ENCODE measurements at regions not wholly inside any gene's neighbourhood (a gene's known extent, or its start where the extent isn't known, plus 50 kb on each side); places are given as distances from the start of the nearest gene placed in this dataset.

- no peaks in the 10 kb centered on the region for H3K36me3 ChIP-seq
- no peak for DNase-seq
- no peak overlapping the region for H3K4me3 ChIP-seq (ENCODE audit: low read depth, low read length)
- TF ChIP-seq CTCF (IDR thresholded peaks at IDR 0.05; ENCODE audit: low read depth, low read length) = no peak
- H3K9me3 ChIP-seq = no peaks in the 10 kb centered on the region
- no peaks in the 10 kb centered on the region for H3K4me1 ChIP-seq
- H3K27me3 ChIP-seq = no peaks in the 10 kb centered on the region
Observed at GRCh38 chr4:108396900-108397497, 223.4 kb upstream of the RPL34 start.

- TF ChIP-seq CTCF (IDR thresholded peaks at IDR 0.05; ENCODE audit: low read depth, low read length) = no peak
- Histone ChIP-seq H3K27me3 (no peaks in the 10 kb centered on the region), H3K4me1 (no peaks in the 10 kb centered on the region), H3K9me3 (no peaks in the 10 kb centered on the region), H3K36me3 (no peaks in the 10 kb centered on the region), H3K4me3 (ENCODE audit: low read depth, low read length) (no peak overlapping the region)
- no peak for DNase-seq
Observed at GRCh38 chr4:108395786-108396185, 224.6 kb upstream of the RPL34 start.

GRCh38 chr4:108393890-108394472 is 225.2 kb upstream of the LEF1 start:
- Histone ChIP-seq H3K36me3 (no peaks in the 10 kb centered on the region), H3K9me3 (no peaks in the 10 kb centered on the region), H3K27me3 (no peaks in the 10 kb centered on the region), H3K4me3 (ENCODE audit: low read depth, low read length) (no peak overlapping the region), H3K4me1 (no peaks in the 10 kb centered on the region)
- TF ChIP-seq CTCF (IDR thresholded peaks at IDR 0.05; ENCODE audit: low read depth, low read length) = no peak
- DNase-seq = no peak

GRCh38 chr4:108391701-108392455 is 223.1 kb upstream of the LEF1 start:
- Histone ChIP-seq H3K36me3 (no peaks in the 10 kb centered on the region), H3K9me3 (no peaks in the 10 kb centered on the region), H3K4me1 (no peaks in the 10 kb centered on the region; the same call in 1 of the 2 replicates), H3K27me3 (no peaks in the 10 kb centered on the region), H3K4me3 (ENCODE audit: low read depth, low read length) (no peak overlapping the region)
- DNase-seq = no peak
- no peak for TF ChIP-seq CTCF (IDR thresholded peaks at IDR 0.05; ENCODE audit: low read depth, low read length)

- no peak overlapping the region for H3K4me3 ChIP-seq (ENCODE audit: low read depth, low read length)
- DNase-seq = no peak
- H3K4me1 ChIP-seq = no peaks in the 10 kb centered on the region; the same call in none of the 2 replicates
- no peaks in the 10 kb centered on the region for H3K36me3 ChIP-seq
- no peaks in the 10 kb centered on the region for H3K9me3 ChIP-seq
- TF ChIP-seq CTCF (IDR thresholded peaks at IDR 0.05; ENCODE audit: low read depth, low read length) = no peak
- H3K27me3 ChIP-seq = no peaks in the 10 kb centered on the region
Observed at GRCh38 chr4:108385076-108385475, 216.3 kb upstream of the LEF1 start.

- no peaks in the 10 kb centered on the region for H3K27me3 ChIP-seq
- no peak for DNase-seq
- TF ChIP-seq CTCF (IDR thresholded peaks at IDR 0.05; ENCODE audit: low read depth, low read length) = no peak
- no peaks in the 10 kb centered on the region; the same call in none of the 2 replicates for H3K4me1 ChIP-seq
- H3K9me3 ChIP-seq = no peaks in the 10 kb centered on the region
- no peak overlapping the region for H3K4me3 ChIP-seq (ENCODE audit: low read depth, low read length)
- H3K36me3 ChIP-seq = no peaks in the 10 kb centered on the region
Observed at GRCh38 chr4:108384544-108384943, 215.8 kb upstream of the LEF1 start.

Measured in BE2C (cell line).